B cell (primary cell): ENCODE measurements at regions not wholly inside any gene's neighbourhood (a gene's known extent, or its start where the extent isn't known, plus 50 kb on each side); places are given as distances from the start of the nearest gene placed in this dataset.

Experiments
- ATAC-seq: fragments of 200-7000 bp; cut with Tn5 transposase; one replicate; pipeline ENCODE4 v1.10.0; 2021; ENCODE audit warnings: low read depth, mild to moderate bottlenecking, moderate number of reproducible peaks, moderate library complexity
- CTCF ChIA-PET: fragments of 350-600 bp; sonication (Branson Sonifier 250); formaldehyde crosslinking; loops from one replicate; lab custom pipeline; 2021; ENCODE audit warnings: antibody characterized with exemption, inconsistent platforms; lab: Charles Lee
- POLR2A ChIA-PET: fragments of 350-600 bp; sonication (Branson Sonifier 250); formaldehyde crosslinking; loops from one replicate; lab custom pipeline; 2021; ENCODE audit warnings: antibody characterized with exemption; lab: Charles Lee
- DNase-seq: peaks from one replicate; pipeline ENCODE4 v3.0.0; 2013
- H2AFZ ChIP-seq: 2 replicates; pipeline ENCODE4 v1.6.1; 2012; ENCODE audit warnings: mild to moderate bottlenecking, low read depth, low read length; ENCODE audit not compliant: insufficient read depth, poor library complexity, severe bottlenecking
- H3K27ac ChIP-seq, 2 donors: 1 replicate in 1 of 2; 2 replicates in 1 of 2; pipeline ENCODE4 v1.5.1; 2012 to 2013; ENCODE audit warnings: low read length in 2 of 2, mild to moderate bottlenecking in 2 of 2, moderate library complexity in 1 of 2
- H3K27me3 ChIP-seq, 4 experiments: fragments of 200-600 bp in 1 of 4; sonication (generic) in 1 of 4; replicated peaks in 1 of 4; 1 replicate in 2 of 4; 2 replicates in 2 of 4; pipeline versions ENCODE4 v1.6.1 to v1.7.0; 2013 to 2016; ENCODE audit warnings: low read length in 3 of 4, mild to moderate bottlenecking in 2 of 4, mixed read lengths in 1 of 4, moderate library complexity in 1 of 4; ENCODE audit not compliant: insufficient read depth in 4 of 4, control insufficient read depth in 3 of 4; ENCODE audit errors: control extremely low read depth in 1 of 4
- H3K36me3 ChIP-seq, 2 experiments: replicated peaks in 1 of 2; 1 replicate in 1 of 2; 2 replicates in 1 of 2; pipeline versions ENCODE4 v1.6.1 to v1.7.1; 2013; ENCODE audit warnings: low read length in 1 of 2; ENCODE audit not compliant: insufficient read depth in 2 of 2, control insufficient read depth in 1 of 2; ENCODE audit errors: control extremely low read depth in 1 of 2, extremely low read depth in 1 of 2
- H3K4me1 ChIP-seq, 2 donors: fragments of 200-600 bp in 1 of 2; sonication (generic) in 1 of 2; 1 replicate in 1 of 2; 2 replicates in 1 of 2; pipeline versions ENCODE4 v1.5.1 to v1.6.1; 2013 to 2017; ENCODE audit warnings: low read length in 2 of 2; ENCODE audit not compliant: control insufficient read depth in 2 of 2, insufficient read depth in 2 of 2
- H3K4me2 ChIP-seq: replicated peaks from 2 replicates; pipeline ENCODE3; 2012; ENCODE audit warnings: mild to moderate bottlenecking, low read depth, low read length; ENCODE audit not compliant: poor library complexity, severe bottlenecking
- H3K4me3 ChIP-seq, 5 experiments: fragments of 200-600 bp in 1 of 5; sonication (generic) in 1 of 5; 1 replicate in 3 of 5; 2 replicates in 2 of 5; pipeline versions ENCODE4 v1.5.1 to v1.7.0; 2011 to 2016; ENCODE audit warnings: low read length in 4 of 5, mild to moderate bottlenecking in 4 of 5, low read depth in 2 of 5, control low read depth in 1 of 5, moderate library complexity in 1 of 5; ENCODE audit not compliant: insufficient read depth in 1 of 5; ENCODE audit errors: control extremely low read depth in 1 of 5, extremely low read depth in 1 of 5
- H3K79me2 ChIP-seq: fragments of 200-600 bp; sonication (generic); one replicate; pipeline ENCODE4 v1.6.0; 2016; ENCODE audit warnings: low read length; ENCODE audit not compliant: control insufficient read depth, insufficient read depth
- H3K9ac ChIP-seq: fragments of 200-600 bp; sonication (generic); 2 replicates; pipeline ENCODE4 v1.6.1; 2017; ENCODE audit warnings: mild to moderate bottlenecking, low read length, moderate library complexity
- H3K9me3 ChIP-seq, 3 donors: one replicate each; pipeline versions ENCODE4 v1.6.1 to v1.7.1; 2013; ENCODE audit warnings: low read length in 2 of 3; ENCODE audit not compliant: control insufficient read depth in 2 of 3, insufficient read depth in 1 of 3; ENCODE audit errors: control extremely low read depth in 1 of 3
- H4K20me1 ChIP-seq: 2 replicates; pipeline ENCODE4 v1.6.0; 2012; ENCODE audit warnings: mild to moderate bottlenecking, low read length; ENCODE audit not compliant: insufficient read depth, control insufficient read depth, poor library complexity, severe bottlenecking
- H3K27ac Mint-ChIP-seq: one replicate; pipeline ENCODE4 v1.8.0; 2021; ENCODE audit warnings: mixed read lengths
- H3K27me3 Mint-ChIP-seq: one replicate; pipeline ENCODE4 v1.8.0; 2021; ENCODE audit warnings: mixed read lengths
- H3K4me1 Mint-ChIP-seq: one replicate; pipeline ENCODE4 v1.8.0; 2021; ENCODE audit warnings: mixed read lengths
- H3K4me3 Mint-ChIP-seq: one replicate; pipeline ENCODE4 v1.8.0; 2021; ENCODE audit warnings: mixed read lengths
- H3K9me3 Mint-ChIP-seq: one replicate; pipeline ENCODE4 v1.8.0; 2022; ENCODE audit warnings: mixed read lengths; ENCODE audit not compliant: insufficient read depth
- CTCF ChIP-seq: fragments of 200-600 bp; IDR thresholded peaks from one replicate; pipeline ENCODE4 v1.8.0; 2022; ENCODE audit warnings: antibody characterized with exemption, mild to moderate bottlenecking
- EZH2 ChIP-seq: IDR thresholded peaks from 2 replicates; pipeline ENCODE4 v1.6.1; 2012; ENCODE audit warnings: borderline replicate concordance, low read depth, mild to moderate bottlenecking, moderate library complexity, low read length; ENCODE audit not compliant: insufficient read depth, poor library complexity, severe bottlenecking
- WGBS: methylation state at CpG from one replicate; pipeline ENCODE4 v1.1.5; 2013; ENCODE audit warnings: missing lambda C conversion rate; ENCODE audit not compliant: insufficient coverage; 5-methylcytosine and 5-hydroxymethylcytosine counted together
- intact Hi-C: fragments of 100-400 bp; cut with micrococcal nuclease; formaldehyde crosslinking; loops from one replicate; pipeline ENCODE4 v1.10.0; 2022

GRCh38 chr2:7609974-7610373 lies 692.8 kb downstream of the RNF144A start:
- Mint-ChIP-seq H3K27me3 (no peaks in the 10 kb centered on the region), H3K9me3 (no peaks in the 10 kb centered on the region), H3K4me3 (no peak overlapping the region), H3K27ac (no peak overlapping the region), H3K4me1 (no peaks in the 10 kb centered on the region)
- ChIA-PET POLR2A (no interaction called here), CTCF (no interaction called here)
- Histone ChIP-seq H3K27ac (no peak overlapping the region), H4K20me1 (no peaks in the 10 kb centered on the region), H3K4me1 (no peaks in the 10 kb centered on the region), H3K27me3 (no peaks in the 10 kb centered on the region), H3K9ac (no peak overlapping the region), H3K79me2 (no peaks in the 10 kb centered on the region), H2AFZ (no peak overlapping the region), H3K4me2 (no peak overlapping the region), H3K36me3 (no peaks in the 10 kb centered on the region), H3K4me3 (no peak overlapping the region), H3K9me3 (no peaks in the 10 kb centered on the region)
- 97% methylated on average over 4 of the region's 8 CpGs for WGBS
- DNase-seq, result no peak
- no peak for ATAC-seq
- TF ChIP-seq EZH2, result no peak
- TF ChIP-seq CTCF, result no peak
- intact Hi-C loops, result no loop called here

DNA sequence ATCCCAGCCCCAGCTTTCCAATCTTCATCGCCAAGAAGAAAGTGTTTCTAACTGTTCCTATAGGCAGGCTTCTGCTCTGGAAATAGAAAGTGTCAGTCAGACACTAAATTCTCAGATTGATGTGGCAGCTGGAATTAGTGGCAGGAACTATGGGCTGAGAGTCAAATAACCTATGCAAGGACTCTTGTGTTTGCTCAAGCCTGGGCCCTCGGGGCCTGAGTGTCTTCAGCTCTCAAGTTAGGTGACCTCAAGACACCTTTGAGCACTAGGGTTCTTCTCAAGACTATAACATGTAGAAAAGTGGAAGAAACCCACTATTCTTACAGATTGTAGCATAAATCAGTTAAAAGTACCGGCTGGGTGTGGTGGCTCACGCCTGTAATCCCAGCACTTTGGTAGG lies 694.5 kb downstream of the RNF144A start:
- Histone ChIP-seq H3K27me3 (no peaks in the 10 kb centered on the region), H3K4me2 (no peak overlapping the region), H4K20me1 (no peaks in the 10 kb centered on the region), H3K9me3 (no peaks in the 10 kb centered on the region), H3K9ac (no peak overlapping the region), H3K27ac (no peak overlapping the region), H3K4me3 (no peak overlapping the region), H3K4me1 (no peaks in the 10 kb centered on the region), H2AFZ (no peak overlapping the region), H3K79me2 (no peaks in the 10 kb centered on the region), H3K36me3 (no peaks in the 10 kb centered on the region)
- intact Hi-C loops, result no loop called here
- DNase-seq, result no peak
- Mint-ChIP-seq H3K27ac (no peak overlapping the region), H3K9me3 (no peaks in the 10 kb centered on the region), H3K4me1 (no peaks in the 10 kb centered on the region), H3K27me3 (peaks cover 3% of the 10 kb centered on the region), H3K4me3 (no peak overlapping the region)
- ChIA-PET POLR2A (no interaction called here), CTCF (no interaction called here)
- 65% methylated on average over 2 of the region's 4 CpGs for WGBS
- ATAC-seq, result no peak
- TF ChIP-seq CTCF, result no peak
- TF ChIP-seq EZH2, result no peak
